Right lobe of liver (tissue), 6 donors: ENCODE measurements at regions not wholly inside any gene's neighbourhood (a gene's known extent, or its start where the extent isn't known, plus 50 kb on each side); places are given as distances from the start of the nearest gene placed in this dataset.
A peak's percentile ranks its signal among the peaks of the same experiment; 100 is the strongest.

Source experiments
- ATAC-seq, 4 donors: fragments of 200-7000 bp; cut with Tn5 transposase; one replicate each; pipeline ENCODE4 v1.9.1; 2020; ENCODE audit warnings: mild to moderate bottlenecking in 4 of 4, moderate library complexity in 4 of 4
- DNase-seq, 3 donors: peaks; one replicate each; pipeline ENCODE4 v3.0.0-alpha.2; 2020
- H3K27ac ChIP-seq, 3 donors: fragments of 200-600 bp; one replicate each; pipeline ENCODE4 v1.8.0; 2022
- H3K27me3 ChIP-seq, 2 donors: fragments of 200-600 bp; one replicate each; pipeline ENCODE4 v1.8.0; 2022
- H3K36me3 ChIP-seq, 4 donors: fragments of 200-600 bp; sonication (generic) in 1 of 4; one replicate each; pipeline versions ENCODE4 v1.5.1 to v1.8.0; 2017 to 2022; ENCODE audit warnings: control low read depth in 1 of 4
- H3K4me1 ChIP-seq, 4 donors: fragments of 200-600 bp; sonication (generic) in 1 of 4; one replicate each; pipeline versions ENCODE4 v1.5.1 to v1.8.0; 2017 to 2022; ENCODE audit warnings: control low read depth in 1 of 4
- H3K4me3 ChIP-seq, 3 donors: fragments of 200-600 bp; one replicate each; pipeline ENCODE4 v1.8.0; 2022
- H3K9me3 ChIP-seq, 4 donors: fragments of 200-600 bp; sonication (generic) in 1 of 4; one replicate each; pipeline versions ENCODE4 v1.5.1 to v1.8.0; 2017 to 2022; ENCODE audit warnings: control low read depth in 1 of 4
- POLR2A ChIP-seq: fragments of 450-650 bp; IDR thresholded peaks from one replicate; pipeline ENCODE4 v1.6.1; 2017; ENCODE audit warnings: antibody characterized with exemption, mild to moderate bottlenecking
- WGBS: methylation state at CpG from one replicate; pipeline ENCODE4 v1.1.6; 2018; ENCODE audit warnings: low coverage, low lambda C conversion rate; ENCODE audit not compliant: insufficient coverage; ENCODE audit errors: missing lambda C conversion rate; 5-methylcytosine and 5-hydroxymethylcytosine counted together
- intact Hi-C, 2 donors: fragments of 100-400 bp; cut with DNase I; formaldehyde crosslinking; loops; one replicate each; pipeline versions ENCODE4 v1.11.2 to v1.14.1; 2022
- TF ChIP-seq, protein P1 (sequence below), 4 donors: fragments of 200-600 bp in 3 of 4; fragments of 450-650 bp in 1 of 4; IDR thresholded peaks; one replicate each; pipeline versions ENCODE4 v1.5.1 to v1.8.0; 2016 to 2022; ENCODE audit warnings: antibody characterized with exemption in 4 of 4, mild to moderate bottlenecking in 2 of 4
- donor health status: DM: no; HTN: yes; CAD: no.
- donor health status: DM: no; HTN: no; CAD: no.
- donor health status: DM: no; HTN: no; CAD: no.
- donor health status: DM: no; HTN: yes; CAD: no.
- donor health status: DM: no; HTN: yes; CAD: no.

DNA sequence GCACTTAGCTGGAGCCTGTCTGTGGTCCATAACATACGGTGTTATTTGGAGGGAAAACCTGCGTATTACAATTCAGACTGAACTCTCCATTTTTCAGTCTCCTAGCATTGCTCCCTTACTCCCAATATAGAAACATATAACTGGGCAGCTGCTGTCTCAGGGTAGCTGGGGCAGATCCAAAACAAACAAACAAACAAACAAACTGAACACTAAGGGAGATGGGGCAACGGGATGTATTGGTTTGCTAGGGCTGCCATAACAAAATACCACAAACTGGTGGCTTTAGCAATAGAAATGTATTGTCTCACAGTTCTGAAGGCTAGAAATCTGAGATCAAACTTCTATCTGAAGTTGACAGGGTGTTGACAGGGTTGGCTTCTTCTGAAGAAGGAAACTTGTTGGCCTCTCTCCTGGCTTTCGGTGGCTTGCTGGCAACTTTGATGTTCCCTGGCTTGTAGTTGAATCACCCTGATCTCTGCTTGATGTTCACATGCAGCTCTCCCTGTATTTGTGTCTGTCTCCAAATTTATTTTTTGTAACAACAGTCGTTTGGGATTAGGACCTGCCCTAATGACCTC, 329.3 kb upstream of the ZNF804A start:
- ATAC-seq: peak in 1 of 4 donors; percentile 68
- intact Hi-C loops: no loop called here

DNA sequence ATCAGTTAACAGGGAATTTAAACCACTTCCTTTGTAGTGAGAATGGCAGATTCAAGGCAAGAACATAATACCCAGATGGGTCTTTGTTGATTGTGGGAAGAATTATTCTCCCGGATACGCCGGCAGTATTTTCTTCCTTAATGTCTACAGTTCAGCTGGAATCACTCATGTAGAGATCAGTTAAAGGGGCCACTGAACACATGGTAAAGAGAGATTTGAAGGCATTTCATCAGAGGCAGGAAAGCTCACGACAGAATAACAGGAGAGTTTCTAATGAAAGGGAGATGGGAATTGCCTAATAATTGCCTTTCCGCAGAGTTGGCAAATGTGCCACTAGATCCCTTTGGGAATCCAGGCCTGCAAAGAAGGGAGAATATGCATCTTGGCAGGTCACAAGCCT, 327.7 kb upstream of the ZNF804A start:
- 53% methylated on average over 5 of the region's 5 CpGs for WGBS
- H3K4me3 ChIP-seq: no peak overlapping the region
- no peak for DNase-seq
- intact Hi-C loops: no loop called here
- no peak overlapping the region for H3K27ac ChIP-seq
- ATAC-seq: no peak
- no peaks in the 10 kb centered on the region for H3K27me3 ChIP-seq
- H3K4me1 ChIP-seq: no peaks in the 10 kb centered on the region
- no peaks in the 10 kb centered on the region for H3K9me3 ChIP-seq
- H3K36me3 ChIP-seq: no peaks in the 10 kb centered on the region
- TF ChIP-seq, protein P1, sequence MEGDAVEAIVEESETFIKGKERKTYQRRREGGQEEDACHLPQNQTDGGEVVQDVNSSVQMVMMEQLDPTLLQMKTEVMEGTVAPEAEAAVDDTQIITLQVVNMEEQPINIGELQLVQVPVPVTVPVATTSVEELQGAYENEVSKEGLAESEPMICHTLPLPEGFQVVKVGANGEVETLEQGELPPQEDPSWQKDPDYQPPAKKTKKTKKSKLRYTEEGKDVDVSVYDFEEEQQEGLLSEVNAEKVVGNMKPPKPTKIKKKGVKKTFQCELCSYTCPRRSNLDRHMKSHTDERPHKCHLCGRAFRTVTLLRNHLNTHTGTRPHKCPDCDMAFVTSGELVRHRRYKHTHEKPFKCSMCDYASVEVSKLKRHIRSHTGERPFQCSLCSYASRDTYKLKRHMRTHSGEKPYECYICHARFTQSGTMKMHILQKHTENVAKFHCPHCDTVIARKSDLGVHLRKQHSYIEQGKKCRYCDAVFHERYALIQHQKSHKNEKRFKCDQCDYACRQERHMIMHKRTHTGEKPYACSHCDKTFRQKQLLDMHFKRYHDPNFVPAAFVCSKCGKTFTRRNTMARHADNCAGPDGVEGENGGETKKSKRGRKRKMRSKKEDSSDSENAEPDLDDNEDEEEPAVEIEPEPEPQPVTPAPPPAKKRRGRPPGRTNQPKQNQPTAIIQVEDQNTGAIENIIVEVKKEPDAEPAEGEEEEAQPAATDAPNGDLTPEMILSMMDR (IDR thresholded peaks at IDR 0.05): no peak
- TF ChIP-seq POLR2A: no peak

More for the DNA sequence above, 329.3 kb upstream of the ZNF804A start:
- Histone ChIP-seq H3K27me3 (no peaks in the 10 kb centered on the region), H3K9me3 (no peaks in the 10 kb centered on the region), H3K36me3 (no peaks in the 10 kb centered on the region), H3K27ac (no peak overlapping the region), H3K4me3 (no peak overlapping the region), H3K4me1 (no peaks in the 10 kb centered on the region)
- DNase-seq: no peak
- TF ChIP-seq, protein P1 (IDR thresholded peaks at IDR 0.05): no peak
- no peak for TF ChIP-seq POLR2A
- 44% methylated on average over 5 of the region's 5 CpGs for WGBS

DNA sequence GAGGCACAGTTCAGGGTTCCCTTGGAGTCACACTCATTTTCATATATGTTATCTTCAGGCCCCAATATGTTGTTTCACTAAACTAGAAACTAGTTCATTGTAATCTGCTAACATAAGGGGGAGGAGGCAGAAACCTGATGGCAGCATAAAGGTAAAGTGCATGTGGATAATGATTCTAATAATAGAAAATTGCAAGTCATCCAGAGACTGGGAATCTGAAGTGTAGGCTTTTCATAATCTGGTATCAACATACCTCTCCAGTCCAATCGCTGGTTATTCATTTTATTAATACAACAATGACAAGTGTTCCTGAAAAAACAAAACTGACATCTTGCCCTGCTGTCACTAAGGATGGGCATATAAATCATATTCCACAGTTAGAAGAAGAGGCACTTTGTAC, 326.3 kb upstream of the ZNF804A start:
- intact Hi-C loops: no loop called here
- DNase-seq (no peak), ATAC-seq (no peak)
- Histone ChIP-seq H3K4me1 (no peaks in the 10 kb centered on the region), H3K36me3 (no peaks in the 10 kb centered on the region), H3K4me3 (no peak overlapping the region), H3K9me3 (no peaks in the 10 kb centered on the region), H3K27ac (no peak overlapping the region), H3K27me3 (no peaks in the 10 kb centered on the region)
- 63% methylated on average over 1 of the region's 1 CpG for WGBS
- TF ChIP-seq, protein P1 (IDR thresholded peaks at IDR 0.05): no peak
- TF ChIP-seq POLR2A: no peak

DNA sequence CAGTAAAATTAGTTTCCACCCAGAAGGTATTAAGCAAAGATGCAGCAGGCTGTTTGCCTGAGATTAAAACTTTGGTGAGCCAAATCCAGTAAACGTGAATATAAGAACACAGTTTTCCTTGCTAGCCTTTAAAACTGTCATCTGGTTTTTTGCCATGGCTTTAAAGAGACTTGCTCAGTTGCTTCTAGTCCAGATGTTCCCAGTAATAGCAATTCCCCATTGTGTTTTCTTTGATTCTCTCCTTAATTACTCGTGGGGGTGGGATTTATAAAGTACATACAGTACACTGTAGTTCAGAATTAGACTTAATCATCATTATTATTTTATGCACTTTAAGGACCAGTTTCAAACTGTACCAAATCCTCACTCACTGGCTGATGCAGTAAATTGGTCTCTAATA, 303.5 kb upstream of the ZNF804A start:
- Histone ChIP-seq H3K9me3 (no peaks in the 10 kb centered on the region), H3K27me3 (no peaks in the 10 kb centered on the region), H3K27ac (no peak overlapping the region), H3K4me1 (no peaks in the 10 kb centered on the region), H3K36me3 (no peaks in the 10 kb centered on the region), H3K4me3 (no peak overlapping the region)
- ATAC-seq (no peak), DNase-seq (no peak)
- intact Hi-C loops: no loop called here
- 52% methylated on average over 2 of the region's 2 CpGs for WGBS
- no peak for TF ChIP-seq POLR2A
- TF ChIP-seq, protein P1 (IDR thresholded peaks at IDR 0.05): no peak

DNA sequence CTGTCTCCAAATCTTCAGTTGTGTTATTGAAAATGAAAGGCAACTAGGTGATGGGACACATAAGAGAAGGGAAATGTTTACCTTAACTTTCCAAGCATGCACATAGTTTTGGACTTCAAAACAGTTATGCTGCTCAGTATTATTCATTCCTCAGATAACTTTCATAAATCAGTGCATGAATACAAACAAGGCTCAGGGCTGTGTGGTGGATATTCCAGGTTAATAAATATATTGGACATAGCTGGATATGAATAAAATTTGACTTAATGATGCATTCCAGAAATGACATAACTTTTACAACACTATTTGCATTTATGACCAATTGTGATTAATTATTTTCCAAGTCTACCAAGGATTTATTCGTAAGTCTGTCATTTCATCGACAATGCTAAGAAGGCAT, 301.2 kb upstream of the ZNF804A start:
- no peak overlapping the region for H3K27ac ChIP-seq
- WGBS: 83% methylated on average over 2 of the region's 2 CpGs

More for the DNA sequence above, 301.2 kb upstream of the ZNF804A start:
- DNase-seq (no peak), ATAC-seq (no peak)
- Histone ChIP-seq H3K4me1 (no peaks in the 10 kb centered on the region), H3K36me3 (no peaks in the 10 kb centered on the region), H3K4me3 (no peak overlapping the region), H3K27me3 (no peaks in the 10 kb centered on the region), H3K9me3 (no peaks in the 10 kb centered on the region)
- TF ChIP-seq, protein P1 (IDR thresholded peaks at IDR 0.05): no peak
- no peak for TF ChIP-seq POLR2A
- intact Hi-C loops: no loop called here
